HG02840 (cell line): ENCODE measurements at regions not wholly inside any gene's neighbourhood (a gene's known extent, or its start where the extent isn't known, plus 50 kb on each side); places are given as distances from the start of the nearest gene placed in this dataset.
"Not testable (repeated sequence)": the region's sequence is repeated elsewhere in the genome, so short reads cannot be mapped to it uniquely, and the experiment has no call there.

Experiments used
- ATAC-seq: cut with Tn5 transposase; IDR thresholded peaks from one replicate; pipeline ENCODE4 v1.9.1; 2021; ENCODE audit warnings: mild to moderate bottlenecking, moderate library complexity, moderate number of reproducible peaks; ENCODE audit not compliant: unreplicated experiment, low FRiP score

- ATAC-seq = no peak
Observed at GRCh38 chr1:56094168-56094567, 485.2 kb downstream of the PLPP3 start.

GRCh38 chr1:56092684-56093570, 486.4 kb downstream of the PLPP3 start:
- no peak for ATAC-seq

GRCh38 chr1:56089826-56090225, 489.5 kb downstream of the PLPP3 start:
- ATAC-seq = not testable (repeated sequence)

- no peak for ATAC-seq
Observed at GRCh38 chr1:56084246-56084645, 495.1 kb downstream of the PLPP3 start.

- no peak for ATAC-seq
Observed at GRCh38 chr1:56081736-56082135, 497.6 kb downstream of the PLPP3 start.

GRCh38 chr1:56081173-56081572, 498.2 kb downstream of the PLPP3 start:
- ATAC-seq = no peak

GRCh38 chr1:56080123-56080522, 499.2 kb downstream of the PLPP3 start:
- ATAC-seq = no peak

GRCh38 chr1:56079391-56079790, 500.0 kb downstream of the PLPP3 start:
- no peak for ATAC-seq

- no peak for ATAC-seq
Observed at GRCh38 chr1:56077206-56077605, 502.2 kb downstream of the PLPP3 start.

GRCh38 chr1:56074007-56074651, 505.2 kb downstream of the PLPP3 start:
- ATAC-seq = no peak

- no peak for ATAC-seq
Observed at GRCh38 chr1:56073614-56074006, 505.8 kb downstream of the PLPP3 start.

GRCh38 chr1:56073206-56073605, 506.2 kb downstream of the PLPP3 start:
- no peak for ATAC-seq

GRCh38 chr1:56072310-56072709, 507.1 kb downstream of the PLPP3 start:
- ATAC-seq = no peak

GRCh38 chr1:56071351-56071750, 508.0 kb downstream of the PLPP3 start:
- ATAC-seq = no peak

GRCh38 chr1:56070601-56071000, 508.8 kb downstream of the PLPP3 start:
- ATAC-seq = no peak

GRCh38 chr1:56069824-56070223, 509.5 kb downstream of the PLPP3 start:
- no peak for ATAC-seq

- ATAC-seq = no peak
Observed at GRCh38 chr1:56068908-56069307, 510.5 kb downstream of the PLPP3 start.

GRCh38 chr1:56068210-56068609, 511.2 kb downstream of the PLPP3 start:
- ATAC-seq = no peak

GRCh38 chr1:56065729-56066128, 513.6 kb downstream of the PLPP3 start:
- ATAC-seq = no peak

GRCh38 chr1:56064705-56065104, 514.7 kb downstream of the PLPP3 start:
- no peak for ATAC-seq

- no peak for ATAC-seq
Observed at GRCh38 chr1:56063461-56063860, 515.9 kb downstream of the PLPP3 start.

- ATAC-seq = no peak
Observed at GRCh38 chr1:56062625-56063024, 516.7 kb downstream of the PLPP3 start.
